GM12878 (cell line): ENCODE measurements at regions not wholly inside any gene's neighbourhood (a gene's known extent, or its start where the extent isn't known, plus 50 kb on each side); places are given as distances from the start of the nearest gene placed in this dataset.

Experiments used
- ATAC-seq: fragments of 200-7000 bp; cut with Tn5 transposase; 3 replicates; pipeline ENCODE4 v1.9.1; 2020; ENCODE audit warnings: mild to moderate bottlenecking, moderate library complexity
- BruUV-seq: library from RNA; stranded (reverse); fragments of 400-500 nt; replicated peaks from 2 replicates; lab custom pipeline; 2021; lab: Mats Ljungman, UMichigan
- CTCF ChIA-PET: fragments of 300-600 bp; sonication (Branson Sonifier 250); formaldehyde crosslinking; extraction: SDS; loops from one replicate; lab custom pipeline; 2021; ENCODE audit warnings: inconsistent platforms; lab: Yijun Ruan, JAX
- POLR2A ChIA-PET: fragments of 350-600 bp; formaldehyde crosslinking; extraction: SDS; loops from one replicate; lab custom pipeline; 2021; ENCODE audit warnings: inconsistent platforms; lab: Charles Lee
- RAD21 ChIA-PET: fragments of 300-600 bp; sonication (Branson Sonifier 250); formaldehyde crosslinking; loops from one replicate; lab custom pipeline; 2023; ENCODE audit warnings: antibody characterized with exemption; ENCODE audit not compliant: unreplicated experiment; lab: Charles Lee
- SMC1A ChIA-PET: fragments of 300-600 bp; sonication (Branson Sonifier 250); formaldehyde crosslinking; loops from one replicate; lab custom pipeline; 2023; ENCODE audit not compliant: unreplicated experiment, uncharacterized antibody; lab: Charles Lee
- DNase-seq: peaks from one replicate; pipeline ENCODE4 v3.0.0-alpha.2; 2011; ENCODE audit warnings: low read depth, low spot score
- FAIRE-seq: peaks from 3 replicates; lab custom pipeline; 2011; peaks lifted over from hg19 to GRCh38; lab: Jason Lieb, UNC
- H2AFZ ChIP-seq: 2 replicates; pipeline ENCODE4 v1.6.0; 2011; ENCODE audit warnings: low read depth, low read length, control low read depth; ENCODE audit not compliant: control insufficient read depth
- H3K27ac ChIP-seq: 2 replicates; pipeline ENCODE4 v1.5.1; 2011; ENCODE audit warnings: control low read depth; ENCODE audit not compliant: control insufficient read depth, insufficient read depth
- H3K27me3 ChIP-seq, 2 experiments: replicated peaks in 1 of 2; 2 replicates each; pipeline versions ENCODE4 v1.6.0 to v1.6.1; 2011; ENCODE audit warnings: low read length in 1 of 2; ENCODE audit not compliant: control insufficient read depth in 2 of 2, insufficient read depth in 2 of 2
- H3K36me3 ChIP-seq, 2 experiments: 2 replicates each; pipeline ENCODE4 v1.5.1; 2011; ENCODE audit warnings: low read length in 1 of 2; ENCODE audit not compliant: control insufficient read depth in 2 of 2, insufficient read depth in 2 of 2
- H3K4me1 ChIP-seq: 2 replicates; pipeline ENCODE4 v1.6.1; 2011; ENCODE audit warnings: mild to moderate bottlenecking, low read length, moderate library complexity, mixed read lengths; ENCODE audit not compliant: control insufficient read depth, insufficient read depth
- H3K4me2 ChIP-seq: 2 replicates; pipeline ENCODE4 v1.6.0; 2011; ENCODE audit warnings: control low read depth; ENCODE audit not compliant: control insufficient read depth, insufficient read depth
- H3K4me3 ChIP-seq: fragments of 200-600 bp; sonication (generic); 2 replicates; pipeline ENCODE4 v1.5.1; 2016
- H3K79me2 ChIP-seq: 2 replicates; pipeline ENCODE4 v1.6.0; 2011; ENCODE audit warnings: low read length; ENCODE audit not compliant: control insufficient read depth, insufficient read depth
- H3K9ac ChIP-seq: 2 replicates; pipeline ENCODE4 v1.8.0; 2011; ENCODE audit warnings: low read length, control low read depth, mixed read lengths; ENCODE audit not compliant: control insufficient read depth, insufficient read depth
- H3K9me3 ChIP-seq: replicated peaks from 3 replicates; pipeline ENCODE4 v1.5.1; 2011; ENCODE audit warnings: mild to moderate bottlenecking, low read length; ENCODE audit not compliant: control insufficient read depth, insufficient read depth
- H4K20me1 ChIP-seq: 2 replicates; pipeline ENCODE4 v1.6.0; 2011; ENCODE audit not compliant: control insufficient read depth, insufficient read depth
- CBX5 ChIP-seq: sonication (generic); IDR thresholded peaks from 2 replicates; pipeline ENCODE4 v1.6.1; 2016; ENCODE audit warnings: low read depth, moderate library complexity, mild to moderate bottlenecking, inconsistent platforms
- MEF2A ChIP-seq: IDR thresholded peaks from 2 replicates; pipeline ENCODE4 v1.6.1; 2011; ENCODE audit warnings: low read depth, mild to moderate bottlenecking, low read length, moderate library complexity; ENCODE audit not compliant: insufficient read depth
- NFXL1 ChIP-seq: fragments of 450-650 bp; IDR thresholded peaks from 2 replicates; pipeline ENCODE4 v1.6.1; 2017; ENCODE audit warnings: antibody characterized with exemption, mild to moderate bottlenecking, borderline replicate concordance
- RUNX3 ChIP-seq: IDR thresholded peaks from 2 replicates; pipeline ENCODE4 v1.6.1; 2012; ENCODE audit warnings: low read length, inconsistent platforms
- TCF7 ChIP-seq: IDR thresholded peaks from 2 replicates; pipeline ENCODE4 v1.6.1; 2014; ENCODE audit warnings: antibody characterized with exemption, borderline replicate concordance
- ZNF207 ChIP-seq: fragments of 450-650 bp; IDR thresholded peaks from 2 replicates; pipeline ENCODE4 v1.6.1; 2014; ENCODE audit warnings: antibody characterized with exemption, mild to moderate bottlenecking, borderline replicate concordance
- ZNF217 ChIP-seq: fragments of 450-650 bp; IDR thresholded peaks from 2 replicates; pipeline ENCODE4 v1.6.1; 2017; ENCODE audit warnings: antibody characterized with exemption, mild to moderate bottlenecking
- WGBS: methylation state at CpG from one replicate; pipeline ENCODE4 v1.1.6; 2016; ENCODE audit warnings: low lambda C conversion rate; ENCODE audit not compliant: insufficient replicate concordance, insufficient coverage; ENCODE audit errors: missing lambda C conversion rate; 5-methylcytosine and 5-hydroxymethylcytosine counted together
- in situ Hi-C: fragments of 300-500 bp; cut with MboI; formaldehyde crosslinking; loops from 9 replicates; pipeline ENCODE4 v1.14.3; 2018; ENCODE audit warnings: mixed read lengths
- intact Hi-C: fragments of 100-400 bp; cut with micrococcal nuclease; formaldehyde crosslinking; loops from one replicate; pipeline ENCODE4 v1.14.2; 2022; ENCODE audit not compliant: unreplicated experiment
- TF ChIP-seq, protein P1 (sequence below): fragments of 450-650 bp; IDR thresholded peaks from 2 replicates; pipeline ENCODE4 v1.6.1; 2017; ENCODE audit warnings: mild to moderate bottlenecking, low read depth, inconsistent platforms; ENCODE audit not compliant: poor library complexity, severe bottlenecking

DNA sequence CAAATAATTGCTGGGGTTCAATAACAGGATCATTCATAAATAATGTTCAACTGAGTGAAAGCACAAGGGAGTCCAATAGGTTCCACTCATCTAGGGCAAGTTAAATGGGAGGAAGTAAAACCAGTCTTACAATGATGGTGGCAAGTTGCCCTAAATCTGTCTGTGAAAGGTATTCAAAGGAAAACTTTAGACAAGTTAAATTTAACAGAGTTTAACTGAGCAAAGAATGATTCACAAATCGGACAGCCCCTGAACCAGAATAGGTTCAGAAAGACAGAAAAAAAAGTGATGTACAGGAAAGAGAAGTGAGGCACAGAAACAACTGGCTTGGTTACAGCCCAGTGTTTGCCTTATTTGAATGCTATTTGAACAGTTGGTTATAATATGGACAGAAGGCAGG, 183.5 kb upstream of the ADGRL4 start:
- H3K36me3 ChIP-seq = no peaks in the 10 kb centered on the region
- H3K27ac ChIP-seq = no peak overlapping the region
- ChIA-PET CTCF (no interaction called here), RAD21 (no interaction called here), POLR2A (no interaction called here), SMC1A (no interaction called here)
- no TSS peak for BruUV-seq
- in situ Hi-C loops = loop anchor here (10.0 kb wide), 1 partner anchor 355 kb away; no protein-coding TSS in a partner anchor
- intact Hi-C loops = loop anchor here (5.0 kb wide), 1 partner anchor 568 kb away; the partner anchor contains the start of gene IFI44L
- FAIRE-seq = no peak
- no peaks in the 10 kb centered on the region for H3K27me3 ChIP-seq
- H3K79me2 ChIP-seq = no peaks in the 10 kb centered on the region
- peak; percentile 16 for DNase-seq
- no peak overlapping the region for H3K9ac ChIP-seq
- WGBS = 8% methylated on average over 1 of the region's 1 CpG
- no peak overlapping the region for H3K4me3 ChIP-seq
- H3K4me2 ChIP-seq = no peak overlapping the region
- TF ChIP-seq ZNF217 (no peak), NFXL1 (no peak), MEF2A (no peak), CBX5 (no peak), ZNF207 (no peak), RUNX3 (no peak), TCF7 (no peak)
- TF ChIP-seq, protein P1, sequence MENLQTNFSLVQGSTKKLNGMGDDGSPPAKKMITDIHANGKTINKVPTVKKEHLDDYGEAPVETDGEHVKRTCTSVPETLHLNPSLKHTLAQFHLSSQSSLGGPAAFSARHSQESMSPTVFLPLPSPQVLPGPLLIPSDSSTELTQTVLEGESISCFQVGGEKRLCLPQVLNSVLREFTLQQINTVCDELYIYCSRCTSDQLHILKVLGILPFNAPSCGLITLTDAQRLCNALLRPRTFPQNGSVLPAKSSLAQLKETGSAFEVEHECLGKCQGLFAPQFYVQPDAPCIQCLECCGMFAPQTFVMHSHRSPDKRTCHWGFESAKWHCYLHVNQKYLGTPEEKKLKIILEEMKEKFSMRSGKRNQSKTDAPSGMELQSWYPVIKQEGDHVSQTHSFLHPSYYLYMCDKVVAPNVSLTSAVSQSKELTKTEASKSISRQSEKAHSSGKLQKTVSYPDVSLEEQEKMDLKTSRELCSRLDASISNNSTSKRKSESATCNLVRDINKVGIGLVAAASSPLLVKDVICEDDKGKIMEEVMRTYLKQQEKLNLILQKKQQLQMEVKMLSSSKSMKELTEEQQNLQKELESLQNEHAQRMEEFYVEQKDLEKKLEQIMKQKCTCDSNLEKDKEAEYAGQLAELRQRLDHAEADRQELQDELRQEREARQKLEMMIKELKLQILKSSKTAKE = no peak
- no peaks in the 10 kb centered on the region for H3K4me1 ChIP-seq
- ATAC-seq = peak; percentile 71
- no peaks in the 10 kb centered on the region for H4K20me1 ChIP-seq
- no peak overlapping the region for H2AFZ ChIP-seq
- no peaks in the 10 kb centered on the region for H3K9me3 ChIP-seq
